ENCODE measurements at regions not wholly inside any gene's neighbourhood (a gene's known extent, or its start where the extent isn't known, plus 50 kb on each side); places are given as distances from the start of the nearest gene placed in this dataset.

DNA sequence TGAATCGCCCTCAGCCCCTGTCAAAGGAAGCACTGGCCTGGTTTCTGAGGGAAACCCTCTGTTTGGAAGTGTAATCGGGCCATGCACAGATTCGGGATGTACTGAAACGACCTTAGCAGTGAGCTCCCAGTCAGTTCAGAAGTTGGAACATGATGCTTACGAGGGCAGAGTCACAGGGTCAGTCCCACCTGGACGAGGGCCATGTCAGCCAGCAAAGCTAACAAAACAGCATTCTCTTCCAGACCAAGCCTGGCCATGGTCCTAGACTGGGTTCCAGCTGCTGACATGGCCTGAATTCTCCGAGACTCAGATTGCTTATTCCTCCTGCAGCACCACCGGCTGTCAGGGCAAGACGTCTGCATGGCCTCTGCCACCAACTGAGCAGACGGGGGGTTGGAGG lies 192.2 kb upstream of the WSCD1 start:
- H2AFZ ChIP-seq (replicated peaks; ENCODE audit: low read length, poor library complexity): no peak overlapping the region
- in situ Hi-C loops (cut with MboI; ENCODE audit: low sequenced_read_pairs) (no loop called here), dilution Hi-C loops (cut with HindIII; ENCODE audit: low sequenced_read_pairs, unreplicated experiment) (no loop called here), intact Hi-C loops (cut with micrococcal nuclease) (no loop called here)
- H3K27ac ChIP-seq (ENCODE audit: insufficient read depth, low read length): no peak overlapping the region
- no peak overlapping the region for H2BK20ac ChIP-seq (ENCODE audit: low read depth, low read length)
- DNase-seq (no peak), ATAC-seq (ENCODE audit: low read depth) (no peak)
- WGBS, 2 experiments (ENCODE audit: extremely low coverage in 2 of 2, insufficient read length in 1 of 2): 29% methylated on average over 3 of the region's 10 CpGs; no CpG with 5 or more reads in 1 of the 2 experiments
- H2AK5ac ChIP-seq (ENCODE audit: low read depth, low read length): no peak overlapping the region
- H3K27me3 ChIP-seq (ENCODE audit: control insufficient read depth, insufficient read depth, low read length): no peaks in the 10 kb centered on the region
- TF ChIP-seq CHD1 (IDR thresholded peaks at IDR 0.05; ENCODE audit: low read depth, low read length): no peak
- no peak for TF ChIP-seq RCOR1 (IDR thresholded peaks at IDR 0.05; ENCODE audit: insufficient replicate concordance, low read length)
- TF ChIP-seq, protein P1, sequence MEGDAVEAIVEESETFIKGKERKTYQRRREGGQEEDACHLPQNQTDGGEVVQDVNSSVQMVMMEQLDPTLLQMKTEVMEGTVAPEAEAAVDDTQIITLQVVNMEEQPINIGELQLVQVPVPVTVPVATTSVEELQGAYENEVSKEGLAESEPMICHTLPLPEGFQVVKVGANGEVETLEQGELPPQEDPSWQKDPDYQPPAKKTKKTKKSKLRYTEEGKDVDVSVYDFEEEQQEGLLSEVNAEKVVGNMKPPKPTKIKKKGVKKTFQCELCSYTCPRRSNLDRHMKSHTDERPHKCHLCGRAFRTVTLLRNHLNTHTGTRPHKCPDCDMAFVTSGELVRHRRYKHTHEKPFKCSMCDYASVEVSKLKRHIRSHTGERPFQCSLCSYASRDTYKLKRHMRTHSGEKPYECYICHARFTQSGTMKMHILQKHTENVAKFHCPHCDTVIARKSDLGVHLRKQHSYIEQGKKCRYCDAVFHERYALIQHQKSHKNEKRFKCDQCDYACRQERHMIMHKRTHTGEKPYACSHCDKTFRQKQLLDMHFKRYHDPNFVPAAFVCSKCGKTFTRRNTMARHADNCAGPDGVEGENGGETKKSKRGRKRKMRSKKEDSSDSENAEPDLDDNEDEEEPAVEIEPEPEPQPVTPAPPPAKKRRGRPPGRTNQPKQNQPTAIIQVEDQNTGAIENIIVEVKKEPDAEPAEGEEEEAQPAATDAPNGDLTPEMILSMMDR (conservative IDR thresholded peaks at IDR 0.05; ENCODE audit: low read depth, low read length): no peak
- no peak for TF ChIP-seq CEBPB (IDR thresholded peaks at IDR 0.05; ENCODE audit: low read depth, low read length)
- TF ChIP-seq FOS (IDR thresholded peaks at IDR 0.05; ENCODE audit: low read depth, low read length): no peak
- TF ChIP-seq MAFK (IDR thresholded peaks at IDR 0.05; ENCODE audit: low read depth, low read length): no peak
- TF ChIP-seq RAD21 (IDR thresholded peaks at IDR 0.05; ENCODE audit: low read length): no peak
- no peak for TF ChIP-seq USF2 (IDR thresholded peaks at IDR 0.05; ENCODE audit: low read depth, low read length)
- no peak for TF ChIP-seq SMC3 (IDR thresholded peaks at IDR 0.05; ENCODE audit: low read depth, low read length)
- no peak for TF ChIP-seq NFE2L2 (IDR thresholded peaks at IDR 0.05; ENCODE audit: low read depth, low read length)
- no peak for TF ChIP-seq POLR2A (IDR thresholded peaks at IDR 0.05; ENCODE audit: low read depth, low read length)
- ChIA-PET POLR2A (ENCODE audit: unreplicated experiment) (no interaction called here), CTCF (no interaction called here)
- H3K14ac ChIP-seq (replicated peaks; ENCODE audit: low read depth, low read length): no peak overlapping the region
- no peak overlapping the region for H3K9ac ChIP-seq (ENCODE audit: low read depth, low read length)
- no peak overlapping the region for H3K4me2 ChIP-seq (ENCODE audit: low read depth, low read length)
- H4K8ac ChIP-seq (ENCODE audit: low read depth in 2 of 2, low read length in 2 of 2): no peak overlapping the region
- H4K91ac ChIP-seq (ENCODE audit: insufficient read depth, low read depth, low read length): no peak overlapping the region
- H3K9me1 ChIP-seq (ENCODE audit: insufficient read depth, low read length): no peaks in the 10 kb centered on the region
- H3K4me1 ChIP-seq (ENCODE audit: control insufficient read depth, insufficient read depth, low read length): no peaks in the 10 kb centered on the region
- H2BK15ac ChIP-seq (ENCODE audit: low read depth, low read length): no peak overlapping the region
- H3K36me3 ChIP-seq (ENCODE audit: control insufficient read depth, insufficient read depth, low read length): no peaks in the 10 kb centered on the region
- H4K20me1 ChIP-seq (ENCODE audit: insufficient read depth, low read length): no peaks in the 10 kb centered on the region
- H2BK120ac ChIP-seq (ENCODE audit: low read depth, low read length): no peak overlapping the region
- H3K4me3 ChIP-seq (ENCODE audit: insufficient read depth, low read depth, low read length): no peak overlapping the region
- no peak overlapping the region for H3K56ac ChIP-seq (ENCODE audit: extremely low read depth, insufficient read depth, low read length)
- H3K79me1 ChIP-seq (ENCODE audit: low read depth in 1 of 2, low read length in 2 of 2): no peaks in the 10 kb centered on the region
- no peak overlapping the region for H3K4ac ChIP-seq (ENCODE audit: low read depth, low read length)
- no peaks in the 10 kb centered on the region; the same call in 1 of the 2 replicates for H3K9me3 ChIP-seq (ENCODE audit: control insufficient read depth, insufficient read depth, low read length)
- H3K23ac ChIP-seq (ENCODE audit: low read depth, low read length): no peak overlapping the region
- no peak overlapping the region for H4K5ac ChIP-seq (ENCODE audit: low read depth, low read length)
- no peak overlapping the region for H2BK5ac ChIP-seq (ENCODE audit: low read depth, low read length, poor library complexity, severe bottlenecking)
- no peak overlapping the region for H3K18ac ChIP-seq (ENCODE audit: low read depth, low read length)
- H2AK9ac ChIP-seq (replicated peaks; ENCODE audit: low read depth, low read length, poor library complexity): no peak overlapping the region
- BruUV-seq (replicated peaks): no TSS peak
